ENCODE measurements at regions not wholly inside any gene's neighbourhood (a gene's known extent, or its start where the extent isn't known, plus 50 kb on each side); places are given as distances from the start of the nearest gene placed in this dataset.

DNA sequence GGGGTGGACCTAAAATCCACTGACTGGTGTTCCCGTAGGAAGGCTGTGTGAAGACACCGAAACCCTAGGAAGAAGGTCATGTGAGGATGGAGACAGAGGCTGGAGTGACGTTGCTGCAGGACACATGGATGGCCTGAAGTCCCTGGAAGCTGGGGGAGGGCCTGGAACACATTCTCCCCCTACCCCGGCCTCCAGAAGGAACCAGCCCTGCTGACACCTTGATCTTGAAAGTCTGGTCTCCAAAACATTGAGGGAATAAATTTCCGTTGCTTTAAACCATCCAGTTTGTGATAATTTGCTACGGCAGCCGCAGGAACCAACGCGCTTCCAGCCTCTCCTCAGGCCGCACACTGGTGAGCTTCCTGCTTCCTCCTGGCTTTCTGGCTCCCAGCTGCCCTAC lies 288.2 kb downstream of the GLRX3 start:
- intact Hi-C loops (cut with DNase I): no loop called here
- no peak overlapping the region for H3K4me3 ChIP-seq
- TF ChIP-seq POLR2A (IDR thresholded peaks at IDR 0.05): no peak
- TF ChIP-seq, protein P1, sequence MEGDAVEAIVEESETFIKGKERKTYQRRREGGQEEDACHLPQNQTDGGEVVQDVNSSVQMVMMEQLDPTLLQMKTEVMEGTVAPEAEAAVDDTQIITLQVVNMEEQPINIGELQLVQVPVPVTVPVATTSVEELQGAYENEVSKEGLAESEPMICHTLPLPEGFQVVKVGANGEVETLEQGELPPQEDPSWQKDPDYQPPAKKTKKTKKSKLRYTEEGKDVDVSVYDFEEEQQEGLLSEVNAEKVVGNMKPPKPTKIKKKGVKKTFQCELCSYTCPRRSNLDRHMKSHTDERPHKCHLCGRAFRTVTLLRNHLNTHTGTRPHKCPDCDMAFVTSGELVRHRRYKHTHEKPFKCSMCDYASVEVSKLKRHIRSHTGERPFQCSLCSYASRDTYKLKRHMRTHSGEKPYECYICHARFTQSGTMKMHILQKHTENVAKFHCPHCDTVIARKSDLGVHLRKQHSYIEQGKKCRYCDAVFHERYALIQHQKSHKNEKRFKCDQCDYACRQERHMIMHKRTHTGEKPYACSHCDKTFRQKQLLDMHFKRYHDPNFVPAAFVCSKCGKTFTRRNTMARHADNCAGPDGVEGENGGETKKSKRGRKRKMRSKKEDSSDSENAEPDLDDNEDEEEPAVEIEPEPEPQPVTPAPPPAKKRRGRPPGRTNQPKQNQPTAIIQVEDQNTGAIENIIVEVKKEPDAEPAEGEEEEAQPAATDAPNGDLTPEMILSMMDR (IDR thresholded peaks at IDR 0.05): no peak
- no peak for ATAC-seq
- 73% methylated on average over 8 of the region's 10 CpGs for WGBS (ENCODE audit: insufficient coverage, low coverage, low lambda C conversion rate, missing lambda C conversion rate)
- H3K36me3 ChIP-seq: no peaks in the 10 kb centered on the region
- DNase-seq: no peak
- no peaks in the 10 kb centered on the region for H3K27me3 ChIP-seq
- H3K27ac ChIP-seq: no peak overlapping the region
- H3K9me3 ChIP-seq: no peaks in the 10 kb centered on the region
- H3K4me1 ChIP-seq: no peaks in the 10 kb centered on the region

DNA sequence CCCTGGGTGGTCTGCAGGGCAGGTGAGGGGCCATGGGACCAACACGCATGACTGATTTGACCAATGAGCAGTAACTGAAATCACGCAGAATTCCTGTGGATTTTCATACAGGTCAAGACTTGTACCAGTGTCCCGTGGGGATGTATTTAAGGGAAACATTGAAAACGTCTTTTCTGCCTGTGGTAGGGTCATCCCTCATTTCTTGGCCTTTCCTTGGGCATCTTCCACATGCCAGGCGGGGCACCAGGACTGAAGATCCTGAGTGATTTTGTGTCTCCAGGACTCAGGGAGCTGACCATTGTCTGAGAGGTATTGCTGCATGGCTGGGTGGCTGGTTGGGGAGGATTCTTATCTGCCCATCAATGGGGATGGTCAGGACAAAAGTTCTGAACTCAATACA lies 289.0 kb downstream of the GLRX3 start:
- Histone ChIP-seq H3K27ac (no peak overlapping the region), H3K27me3 (no peaks in the 10 kb centered on the region), H3K9me3 (no peaks in the 10 kb centered on the region), H3K4me3 (no peak overlapping the region), H3K36me3 (no peaks in the 10 kb centered on the region), H3K4me1 (no peaks in the 10 kb centered on the region)
- ATAC-seq: no peak
- TF ChIP-seq POLR2A (IDR thresholded peaks at IDR 0.05): no peak
- TF ChIP-seq, protein P1 (IDR thresholded peaks at IDR 0.05): no peak
- 62% methylated on average over 2 of the region's 5 CpGs for WGBS (ENCODE audit: insufficient coverage, low coverage, low lambda C conversion rate, missing lambda C conversion rate)
- intact Hi-C loops (cut with DNase I): no loop called here
- DNase-seq: no peak

DNA sequence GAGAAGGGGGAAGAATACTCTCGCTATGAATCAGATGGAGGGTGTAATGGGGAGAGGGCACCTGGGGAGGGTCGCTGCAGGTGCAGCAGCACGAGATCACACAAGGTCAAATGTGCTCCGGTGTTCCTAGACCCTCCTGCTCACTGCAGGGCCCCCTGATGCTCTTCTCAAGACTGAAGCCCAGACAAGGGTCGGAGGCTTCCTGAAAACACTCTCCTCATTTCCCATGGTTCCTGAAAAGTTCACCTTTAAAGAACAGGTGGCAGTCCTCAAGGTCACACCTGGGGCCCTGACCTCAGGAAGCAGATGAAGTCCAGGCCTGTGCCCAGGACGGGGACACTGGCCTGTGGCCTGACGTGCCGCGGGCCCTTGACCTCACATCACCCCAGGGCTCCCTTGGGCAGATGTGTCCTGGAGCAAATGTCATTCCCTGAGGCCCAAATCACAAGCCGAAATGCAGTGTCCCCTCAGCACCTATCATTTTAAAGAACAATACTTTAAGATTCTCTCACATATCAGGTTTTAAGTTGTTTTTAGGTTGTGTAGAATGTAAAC lies 289.8 kb downstream of the GLRX3 start:
- Histone ChIP-seq H3K27ac (no peak overlapping the region), H3K27me3 (no peaks in the 10 kb centered on the region), H3K4me3 (no peak overlapping the region), H3K9me3 (no peaks in the 10 kb centered on the region), H3K36me3 (no peaks in the 10 kb centered on the region), H3K4me1 (no peaks in the 10 kb centered on the region)
- TF ChIP-seq, protein P1 (IDR thresholded peaks at IDR 0.05): no peak
- no peak for TF ChIP-seq POLR2A (IDR thresholded peaks at IDR 0.05)
- ATAC-seq (no peak), DNase-seq (no peak)
- 46% methylated on average over 5 of the region's 10 CpGs for WGBS (ENCODE audit: insufficient coverage, low coverage, low lambda C conversion rate, missing lambda C conversion rate)
- intact Hi-C loops (cut with DNase I): no loop called here

DNA sequence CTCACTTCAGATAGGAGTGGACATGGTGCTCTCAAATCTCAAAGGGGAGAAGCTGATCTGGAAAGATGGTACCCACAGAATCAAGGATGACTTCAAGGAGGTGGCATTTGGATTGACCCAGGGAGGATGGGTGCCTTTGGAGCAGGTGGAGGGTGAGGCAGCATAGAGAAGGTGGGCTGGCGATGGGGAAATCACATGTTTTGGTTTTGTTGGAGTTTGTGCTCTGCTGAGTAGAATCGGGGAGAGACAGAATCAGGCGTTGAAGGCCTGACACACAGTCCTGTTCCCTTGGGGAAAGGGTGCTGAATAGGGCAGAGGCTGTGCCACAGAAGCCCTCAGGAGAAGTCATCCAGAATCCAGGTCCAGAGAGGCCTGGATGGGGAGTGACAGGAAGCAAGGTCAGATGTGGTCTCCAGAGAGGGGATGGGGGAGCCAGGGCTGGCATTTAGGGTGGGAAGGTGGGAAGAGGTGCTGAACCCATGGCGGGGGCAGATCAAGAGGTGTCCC lies 291.1 kb downstream of the GLRX3 start:
- no peak overlapping the region for H3K4me3 ChIP-seq
- ATAC-seq (peak in 1 of 4 donors; percentile 9), DNase-seq (no peak)
- TF ChIP-seq, protein P1 (IDR thresholded peaks at IDR 0.05): no peak
- no peak for TF ChIP-seq POLR2A (IDR thresholded peaks at IDR 0.05)
- intact Hi-C loops (cut with DNase I): no loop called here
- no peak overlapping the region for H3K27ac ChIP-seq
- no peaks in the 10 kb centered on the region for H3K9me3 ChIP-seq
- H3K27me3 ChIP-seq: no peaks in the 10 kb centered on the region
- no peaks in the 10 kb centered on the region for H3K4me1 ChIP-seq
- WGBS (ENCODE audit: insufficient coverage, low coverage, low lambda C conversion rate, missing lambda C conversion rate): 70% methylated on average over 4 of the region's 4 CpGs
- H3K36me3 ChIP-seq: no peaks in the 10 kb centered on the region

DNA sequence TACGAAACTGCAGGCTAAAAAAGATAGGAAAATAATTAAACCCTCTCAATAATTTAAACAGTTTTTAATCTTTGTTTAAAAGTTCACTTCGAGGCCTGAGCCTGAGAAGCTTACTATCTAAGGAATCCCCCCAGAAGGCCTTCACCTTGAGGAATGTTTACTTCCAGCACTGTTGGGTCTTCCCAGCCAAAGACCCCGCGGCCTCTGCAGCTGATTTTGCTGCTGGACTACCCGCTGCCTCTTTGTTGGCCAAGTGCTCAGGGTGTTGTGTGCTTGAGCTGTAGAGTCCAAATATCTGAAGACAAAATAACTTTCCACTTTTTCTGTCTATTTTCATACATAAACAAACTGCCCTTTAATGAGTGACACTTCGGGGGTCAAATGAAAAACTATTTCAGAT lies 292.7 kb downstream of the GLRX3 start:
- ATAC-seq (no peak), DNase-seq (no peak)
- intact Hi-C loops (cut with DNase I): no loop called here
- no peaks in the 10 kb centered on the region for H3K9me3 ChIP-seq
- H3K36me3 ChIP-seq: no peaks in the 10 kb centered on the region
- WGBS (ENCODE audit: insufficient coverage, low coverage, low lambda C conversion rate, missing lambda C conversion rate): 40% methylated on average over 6 of the region's 6 CpGs
- H3K27me3 ChIP-seq: no peaks in the 10 kb centered on the region
- no peak overlapping the region for H3K27ac ChIP-seq
- no peak for TF ChIP-seq POLR2A (IDR thresholded peaks at IDR 0.05)
- TF ChIP-seq, protein P1 (IDR thresholded peaks at IDR 0.05): no peak
- H3K4me1 ChIP-seq: no peaks in the 10 kb centered on the region
- no peak overlapping the region for H3K4me3 ChIP-seq

Data from right lobe of liver (tissue), 6 donors.